Esophagus muscularis mucosa (tissue), 4 donors: ENCODE measurements at regions not wholly inside any gene's neighbourhood (a gene's known extent, or its start where the extent isn't known, plus 50 kb on each side); places are given as distances from the start of the nearest gene placed in this dataset.

Experiments used
- DNase-seq: peaks from one replicate; pipeline ENCODE4 v3.0.0-alpha.2; 2017; ENCODE audit errors: extremely low spot score
- H3K27ac ChIP-seq, 4 donors: fragments of 200-600 bp; sonication (generic); replicated peaks in 1 of 4; 1 replicate in 3 of 4; 2 replicates in 1 of 4; pipeline ENCODE4 v1.5.1; 2016 to 2019; ENCODE audit warnings: mild to moderate bottlenecking in 1 of 4
- H3K27me3 ChIP-seq, 4 donors: fragments of 200-600 bp; sonication (generic); one replicate each; pipeline versions ENCODE4 v1.5.1 to v1.6.0; 2016 to 2019
- H3K36me3 ChIP-seq, 4 donors: fragments of 200-600 bp; sonication (generic); one replicate each; pipeline ENCODE4 v1.5.1; 2016 to 2019
- H3K4me1 ChIP-seq, 4 donors: fragments of 200-600 bp; sonication (generic); one replicate each; pipeline ENCODE4 v1.5.1; 2016 to 2019
- H3K4me3 ChIP-seq, 4 donors: fragments of 200-600 bp; sonication (generic); 1 replicate in 2 of 4; 2 replicates in 2 of 4; pipeline ENCODE4 v1.5.1; 2016 to 2019; ENCODE audit warnings: mild to moderate bottlenecking in 4 of 4, moderate library complexity in 1 of 4
- H3K9me3 ChIP-seq, 4 donors: fragments of 200-600 bp; sonication (generic); 1 replicate in 3 of 4; 2 replicates in 1 of 4; pipeline ENCODE4 v1.5.1; 2016 to 2019
- CTCF ChIP-seq, 3 experiments: fragments of 200-600 bp in 2 of 3; fragments of 450-650 bp in 1 of 3; sonication (generic) in 2 of 3; IDR thresholded peaks; one replicate each; pipeline ENCODE4 v1.5.1; 2017 to 2019; ENCODE audit warnings: antibody characterized with exemption in 3 of 3, mild to moderate bottlenecking in 2 of 3, moderate library complexity in 1 of 3
- EP300 ChIP-seq: sonication (generic); formaldehyde crosslinking; IDR thresholded peaks from one replicate; pipeline ENCODE4 v1.6.1; 2017; ENCODE audit warnings: antibody characterized with exemption
- POLR2A ChIP-seq: fragments of 450-650 bp; IDR thresholded peaks from one replicate; pipeline ENCODE4 v1.6.1; 2017; ENCODE audit warnings: antibody characterized with exemption, moderate library complexity, mild to moderate bottlenecking, low read depth
- POLR2AphosphoS5 ChIP-seq, 2 donors: sonication (generic); formaldehyde crosslinking; IDR thresholded peaks; one replicate each; pipeline ENCODE4 v1.6.1; 2017; ENCODE audit warnings: antibody characterized with exemption in 2 of 2
- WGBS: methylation state at CpG from one replicate; pipeline ENCODE4 v1.1.5; 2018; 5-methylcytosine and 5-hydroxymethylcytosine counted together
- intact Hi-C: fragments of 100-400 bp; cut with DNase I; formaldehyde crosslinking; loops from one replicate; pipeline ENCODE4 v1.15.1; 2023

GRCh38 chr4:75251547-75251946, 262.7 kb downstream of the RCHY1 start:
- TF ChIP-seq POLR2A (no peak), CTCF (IDR thresholded peaks at IDR 0.05) (no peak), POLR2AphosphoS5 (IDR thresholded peaks at IDR 0.05) (no peak), EP300 (no peak)
- Histone ChIP-seq H3K27me3 (no peaks in the 10 kb centered on the region), H3K36me3 (no peaks in the 10 kb centered on the region), H3K4me1 (no peaks in the 10 kb centered on the region), H3K9me3 (no peaks in the 10 kb centered on the region), H3K27ac (no peak overlapping the region), H3K4me3 (no peak overlapping the region)
- 81% methylated on average over 3 of the region's 3 CpGs for WGBS
- intact Hi-C loops = no loop called here
- no peak for DNase-seq

- TF ChIP-seq CTCF (IDR thresholded peaks at IDR 0.05) (no peak), POLR2A (no peak)
- 70% methylated on average over 2 of the region's 2 CpGs for WGBS
- intact Hi-C loops = no loop called here
Observed at GRCh38 chr4:75249739-75250138, 264.5 kb downstream of the RCHY1 start.

GRCh38 chr4:75248770-75249407, 265.3 kb downstream of the RCHY1 start:
- Histone ChIP-seq H3K4me1 (no peaks in the 10 kb centered on the region), H3K27ac (no peak overlapping the region), H3K4me3 (no peak overlapping the region), H3K27me3 (no peaks in the 10 kb centered on the region), H3K9me3 (no peaks in the 10 kb centered on the region), H3K36me3 (no peaks in the 10 kb centered on the region)
- 40% methylated on average over 2 of the region's 2 CpGs for WGBS
- intact Hi-C loops = no loop called here
- TF ChIP-seq POLR2AphosphoS5 (IDR thresholded peaks at IDR 0.05) = no peak
- no peak for TF ChIP-seq EP300
- TF ChIP-seq CTCF (IDR thresholded peaks at IDR 0.05) = no peak
- TF ChIP-seq POLR2A = no peak
- DNase-seq = no peak

More at GRCh38 chr4:75249739-75250138, 264.5 kb downstream of the RCHY1 start:
- H3K4me3 ChIP-seq = no peak overlapping the region
- no peaks in the 10 kb centered on the region for H3K36me3 ChIP-seq
- H3K9me3 ChIP-seq = no peaks in the 10 kb centered on the region
- no peaks in the 10 kb centered on the region for H3K27me3 ChIP-seq
- DNase-seq = no peak
- no peak overlapping the region for H3K27ac ChIP-seq
- H3K4me1 ChIP-seq = no peaks in the 10 kb centered on the region

- Histone ChIP-seq H3K9me3 (no peaks in the 10 kb centered on the region), H3K27me3 (no peaks in the 10 kb centered on the region), H3K4me1 (no peaks in the 10 kb centered on the region), H3K36me3 (no peaks in the 10 kb centered on the region), H3K27ac (no peak overlapping the region), H3K4me3 (no peak overlapping the region)
- TF ChIP-seq EP300 (no peak), POLR2A (no peak), POLR2AphosphoS5 (IDR thresholded peaks at IDR 0.05) (no peak), CTCF (IDR thresholded peaks at IDR 0.05) (no peak)
- intact Hi-C loops = no loop called here
- no peak for DNase-seq
- 81% methylated on average over 6 of the region's 6 CpGs for WGBS
Observed at GRCh38 chr4:75244325-75244724, 269.9 kb downstream of the RCHY1 start.

- no peaks in the 10 kb centered on the region for H3K36me3 ChIP-seq
- no peaks in the 10 kb centered on the region for H3K27me3 ChIP-seq
- H3K27ac ChIP-seq = no peak overlapping the region
- WGBS = 48% methylated on average over 3 of the region's 3 CpGs
- no peaks in the 10 kb centered on the region for H3K4me1 ChIP-seq
- TF ChIP-seq EP300 (no peak), POLR2A (no peak), CTCF (IDR thresholded peaks at IDR 0.05) (no peak), POLR2AphosphoS5 (IDR thresholded peaks at IDR 0.05) (no peak)
- intact Hi-C loops = no loop called here
- H3K4me3 ChIP-seq = no peak overlapping the region
- DNase-seq = no peak
- H3K9me3 ChIP-seq = no peaks in the 10 kb centered on the region
Observed at GRCh38 chr4:75243570-75243969, 270.6 kb downstream of the RCHY1 start.
